Vagina (tissue), 2 donors: ENCODE measurements at regions not wholly inside any gene's neighbourhood (a gene's known extent, or its start where the extent isn't known, plus 50 kb on each side); places are given as distances from the start of the nearest gene placed in this dataset.

Experiments used
- DNase-seq, 2 donors: peaks; one replicate each; pipeline ENCODE4 v3.0.0-alpha.2; 2017; ENCODE audit errors: extremely low spot score in 2 of 2
- H3K27ac ChIP-seq: fragments of 200-600 bp; sonication (generic); one replicate; pipeline ENCODE4 v1.5.1; 2019
- H3K27me3 ChIP-seq: fragments of 200-600 bp; sonication (generic); one replicate; pipeline ENCODE4 v1.5.1; 2019
- H3K36me3 ChIP-seq, 2 donors: fragments of 200-600 bp; sonication (generic); one replicate each; pipeline ENCODE4 v1.5.1; 2017 to 2019
- H3K4me1 ChIP-seq: fragments of 200-600 bp; sonication (generic); one replicate; pipeline ENCODE4 v1.5.1; 2019
- H3K4me3 ChIP-seq, 2 donors: fragments of 200-600 bp; sonication (generic); 1 replicate in 1 of 2; 2 replicates in 1 of 2; pipeline ENCODE4 v1.5.1; 2016 to 2019
- H3K9me3 ChIP-seq: fragments of 200-600 bp; sonication (generic); one replicate; pipeline ENCODE4 v1.5.1; 2019
- POLR2A ChIP-seq, 2 donors: fragments of 450-650 bp; IDR thresholded peaks; one replicate each; pipeline ENCODE4 v1.6.1; 2017; ENCODE audit warnings: antibody characterized with exemption in 2 of 2, mild to moderate bottlenecking in 2 of 2, moderate library complexity in 2 of 2
- POLR2AphosphoS5 ChIP-seq, 2 donors: sonication (generic); formaldehyde crosslinking; IDR thresholded peaks; one replicate each; pipeline ENCODE4 v1.9.0; 2017; ENCODE audit warnings: antibody characterized with exemption in 2 of 2, mild to moderate bottlenecking in 2 of 2, low read depth in 1 of 2; ENCODE audit not compliant: insufficient read depth in 1 of 2
- intact Hi-C: fragments of 100-400 bp; cut with DNase I; formaldehyde crosslinking; loops from one replicate; pipeline ENCODE4 v1.15.1; 2023
- TF ChIP-seq, protein P1 (sequence below), 3 experiments: fragments of 450-650 bp in 2 of 3; fragments of 200-600 bp in 1 of 3; sonication (generic) in 1 of 3; IDR thresholded peaks; one replicate each; pipeline ENCODE4 v1.5.1; 2017 to 2019; ENCODE audit warnings: antibody characterized with exemption in 3 of 3, mild to moderate bottlenecking in 2 of 3, moderate library complexity in 2 of 3

DNA sequence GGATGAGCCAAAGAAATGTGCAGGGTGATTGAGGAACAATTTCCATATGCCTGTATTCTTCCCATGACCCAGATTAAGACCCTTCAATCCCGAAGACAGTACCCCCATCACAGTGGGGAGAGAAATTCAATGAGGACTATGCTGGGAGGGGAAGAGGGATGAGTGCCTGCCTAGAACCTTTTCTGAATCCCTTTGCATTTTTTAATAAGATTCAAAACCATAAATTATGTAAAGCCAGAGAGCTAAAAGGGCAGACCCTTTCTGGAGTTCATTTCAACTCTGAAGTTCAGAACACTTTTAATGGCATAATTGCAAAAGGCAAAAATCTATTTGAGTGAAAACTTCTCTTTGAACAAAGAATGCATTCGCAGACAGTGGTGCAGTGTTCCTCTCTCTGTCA, 529.5 kb downstream of the NTRK3 start:
- intact Hi-C loops, result no loop called here
- DNase-seq, result no peak
- no peak for TF ChIP-seq POLR2AphosphoS5 (IDR thresholded peaks at IDR 0.05; ENCODE audit: insufficient read depth in 1 of 2, low read depth in 1 of 2)
- Histone ChIP-seq H3K9me3 (no peaks in the 10 kb centered on the region), H3K4me1 (no peaks in the 10 kb centered on the region), H3K4me3 (no peak overlapping the region), H3K27me3 (no peaks in the 10 kb centered on the region), H3K27ac (no peak overlapping the region), H3K36me3 (no peaks in the 10 kb centered on the region)

DNA sequence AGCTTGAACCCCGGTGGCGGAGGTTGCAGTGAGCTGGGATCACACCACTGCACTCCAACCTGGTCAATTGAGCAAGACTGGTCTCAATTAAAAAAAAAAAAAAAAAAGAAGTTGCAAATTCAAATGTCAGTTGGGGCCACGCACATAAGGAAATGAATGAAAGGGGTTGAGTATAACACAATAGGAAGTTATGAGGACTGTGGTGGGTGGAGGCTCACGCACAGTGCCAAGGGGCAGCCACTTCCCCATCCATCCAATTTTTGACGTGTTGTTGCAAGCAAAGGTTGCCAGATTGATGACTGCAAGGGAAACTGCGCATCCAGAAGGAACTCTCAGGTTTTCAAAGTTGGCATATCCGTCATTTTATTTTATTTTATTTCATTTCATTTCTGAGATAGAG, 532.2 kb downstream of the NTRK3 start:
- TF ChIP-seq POLR2AphosphoS5 (IDR thresholded peaks at IDR 0.05; ENCODE audit: insufficient read depth in 1 of 2, low read depth in 1 of 2) (no peak), POLR2A (IDR thresholded peaks at IDR 0.05) (no peak)
- TF ChIP-seq, protein P1, sequence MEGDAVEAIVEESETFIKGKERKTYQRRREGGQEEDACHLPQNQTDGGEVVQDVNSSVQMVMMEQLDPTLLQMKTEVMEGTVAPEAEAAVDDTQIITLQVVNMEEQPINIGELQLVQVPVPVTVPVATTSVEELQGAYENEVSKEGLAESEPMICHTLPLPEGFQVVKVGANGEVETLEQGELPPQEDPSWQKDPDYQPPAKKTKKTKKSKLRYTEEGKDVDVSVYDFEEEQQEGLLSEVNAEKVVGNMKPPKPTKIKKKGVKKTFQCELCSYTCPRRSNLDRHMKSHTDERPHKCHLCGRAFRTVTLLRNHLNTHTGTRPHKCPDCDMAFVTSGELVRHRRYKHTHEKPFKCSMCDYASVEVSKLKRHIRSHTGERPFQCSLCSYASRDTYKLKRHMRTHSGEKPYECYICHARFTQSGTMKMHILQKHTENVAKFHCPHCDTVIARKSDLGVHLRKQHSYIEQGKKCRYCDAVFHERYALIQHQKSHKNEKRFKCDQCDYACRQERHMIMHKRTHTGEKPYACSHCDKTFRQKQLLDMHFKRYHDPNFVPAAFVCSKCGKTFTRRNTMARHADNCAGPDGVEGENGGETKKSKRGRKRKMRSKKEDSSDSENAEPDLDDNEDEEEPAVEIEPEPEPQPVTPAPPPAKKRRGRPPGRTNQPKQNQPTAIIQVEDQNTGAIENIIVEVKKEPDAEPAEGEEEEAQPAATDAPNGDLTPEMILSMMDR (IDR thresholded peaks at IDR 0.05), result no peak
- intact Hi-C loops, result no loop called here
- Histone ChIP-seq H3K4me1 (no peaks in the 10 kb centered on the region), H3K4me3 (no peak overlapping the region), H3K27me3 (no peaks in the 10 kb centered on the region), H3K27ac (no peak overlapping the region), H3K9me3 (no peaks in the 10 kb centered on the region), H3K36me3 (no peaks in the 10 kb centered on the region)
- no peak for DNase-seq

DNA sequence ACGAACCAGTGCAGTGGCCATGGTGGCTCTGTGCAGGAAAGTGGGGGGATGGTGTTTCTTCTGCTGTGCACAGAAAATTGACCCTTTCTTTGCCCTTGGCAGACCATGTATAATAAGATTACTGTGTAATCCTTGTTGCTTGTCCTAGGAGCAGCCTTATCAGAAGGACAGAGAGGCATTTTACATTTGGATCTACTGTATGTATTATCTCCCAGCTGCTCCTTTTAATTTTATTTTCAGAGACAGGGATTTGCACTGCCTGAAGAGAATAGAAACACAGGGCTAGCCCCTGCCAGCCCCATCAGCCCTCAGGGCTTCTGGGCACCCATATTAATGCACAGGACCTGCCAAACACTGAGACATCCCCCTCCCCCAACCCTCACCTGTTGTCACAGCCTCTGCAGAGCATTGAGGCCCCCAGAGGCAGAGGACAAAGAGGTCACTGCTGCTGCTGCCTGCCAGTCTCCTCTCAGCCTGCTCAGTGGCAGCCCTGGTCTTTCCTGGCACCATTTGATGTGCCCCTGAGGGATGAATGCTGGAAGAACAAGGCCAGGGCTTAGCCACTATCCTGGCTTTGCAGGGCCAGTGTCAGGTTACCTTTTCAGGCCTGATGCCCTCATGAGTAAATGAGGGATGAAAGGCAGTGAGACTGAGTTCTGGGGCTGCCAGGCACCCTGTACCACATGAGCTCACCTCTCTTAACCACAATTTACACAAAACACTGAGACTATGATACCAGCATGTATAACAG, 533.4 kb downstream of the NTRK3 start:
- Histone ChIP-seq H3K36me3 (no peaks in the 10 kb centered on the region), H3K4me1 (no peaks in the 10 kb centered on the region), H3K27ac (no peak overlapping the region), H3K9me3 (no peaks in the 10 kb centered on the region), H3K27me3 (no peaks in the 10 kb centered on the region), H3K4me3 (no peak overlapping the region)
- intact Hi-C loops, result no loop called here
- DNase-seq, result no peak
- TF ChIP-seq POLR2AphosphoS5 (IDR thresholded peaks at IDR 0.05; ENCODE audit: insufficient read depth in 1 of 2, low read depth in 1 of 2) (no peak), POLR2A (IDR thresholded peaks at IDR 0.05) (no peak)
- TF ChIP-seq, protein P1 (IDR thresholded peaks at IDR 0.05), result no peak

DNA sequence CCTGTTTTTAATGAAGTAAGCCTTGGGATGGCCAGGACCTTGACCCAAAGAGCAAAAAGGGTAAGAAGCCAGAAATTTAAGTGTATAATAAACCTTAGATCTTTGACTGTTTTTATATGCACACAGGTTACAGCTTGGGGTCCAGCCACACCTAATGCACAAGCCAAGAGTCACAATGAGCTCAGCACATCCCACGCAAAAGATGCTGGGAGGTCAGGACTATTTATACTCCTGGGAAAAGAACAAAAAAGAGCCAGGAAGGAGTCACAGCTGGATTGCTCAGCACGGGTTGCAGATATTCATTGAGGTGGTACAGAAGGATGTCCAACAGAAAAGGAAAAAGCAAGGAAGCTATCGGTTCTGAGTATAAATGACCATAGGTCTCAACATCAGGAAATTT, 536.3 kb downstream of the NTRK3 start:
- H3K36me3 ChIP-seq, result no peaks in the 10 kb centered on the region
- H3K27ac ChIP-seq, result no peak overlapping the region
- no peak overlapping the region for H3K4me3 ChIP-seq
- no peaks in the 10 kb centered on the region for H3K9me3 ChIP-seq
- DNase-seq, result no peak
- TF ChIP-seq POLR2A (IDR thresholded peaks at IDR 0.05) (no peak), POLR2AphosphoS5 (IDR thresholded peaks at IDR 0.05; ENCODE audit: insufficient read depth in 1 of 2, low read depth in 1 of 2) (no peak)
- TF ChIP-seq, protein P1 (IDR thresholded peaks at IDR 0.05), result no peak
- H3K4me1 ChIP-seq, result no peaks in the 10 kb centered on the region
- no peaks in the 10 kb centered on the region for H3K27me3 ChIP-seq
- intact Hi-C loops, result no loop called here

DNA sequence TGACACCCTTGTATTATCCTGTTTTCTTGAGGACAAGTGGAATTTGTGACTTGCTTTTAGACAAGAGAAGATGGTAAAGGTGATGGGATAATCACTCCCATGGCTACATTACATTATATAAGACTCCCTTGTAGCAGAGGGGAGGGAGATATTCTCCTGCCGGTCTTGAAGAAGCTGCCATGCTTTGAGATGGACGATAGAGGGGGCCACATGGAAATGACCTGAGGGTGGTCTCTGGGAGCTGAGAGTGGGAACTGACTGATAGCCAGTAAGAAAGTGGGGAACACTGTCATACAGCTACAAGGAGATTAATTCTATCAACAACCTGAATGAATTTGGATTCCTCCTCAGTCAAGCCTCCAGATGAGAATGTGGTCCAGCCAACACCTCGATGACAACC, 540.1 kb downstream of the NTRK3 start:
- TF ChIP-seq POLR2A (IDR thresholded peaks at IDR 0.05), result no peak
- no peak for TF ChIP-seq POLR2AphosphoS5 (IDR thresholded peaks at IDR 0.05; ENCODE audit: insufficient read depth in 1 of 2, low read depth in 1 of 2)
- TF ChIP-seq, protein P1 (IDR thresholded peaks at IDR 0.05), result no peak
- H3K4me3 ChIP-seq, result no peak overlapping the region
- intact Hi-C loops, result no loop called here
- no peak for DNase-seq
- H3K9me3 ChIP-seq, result no peaks in the 10 kb centered on the region
- H3K4me1 ChIP-seq, result no peaks in the 10 kb centered on the region
- H3K27ac ChIP-seq, result no peak overlapping the region
- no peaks in the 10 kb centered on the region for H3K27me3 ChIP-seq
- H3K36me3 ChIP-seq, result no peaks in the 10 kb centered on the region
